Suprapubic skin (tissue), 4 donors: ENCODE measurements at regions not wholly inside any gene's neighbourhood (a gene's known extent, or its start where the extent isn't known, plus 50 kb on each side); places are given as distances from the start of the nearest gene placed in this dataset.

Experiments
- DNase-seq, 2 donors: peaks; one replicate each; pipeline ENCODE4 v3.0.0-alpha.2; 2019; ENCODE audit warnings: low spot score in 2 of 2
- H3K27ac ChIP-seq: fragments of 200-600 bp; sonication (generic); one replicate; pipeline ENCODE4 v1.5.1; 2019
- H3K27me3 ChIP-seq: fragments of 200-600 bp; sonication (generic); one replicate; pipeline ENCODE4 v1.5.1; 2019
- H3K36me3 ChIP-seq: fragments of 200-600 bp; sonication (generic); one replicate; pipeline ENCODE4 v1.5.1; 2019
- H3K4me1 ChIP-seq: fragments of 200-600 bp; sonication (generic); one replicate; pipeline ENCODE4 v1.5.1; 2019
- H3K4me3 ChIP-seq: fragments of 200-600 bp; sonication (generic); one replicate; pipeline ENCODE4 v1.5.1; 2019; ENCODE audit warnings: mild to moderate bottlenecking
- H3K9me3 ChIP-seq: fragments of 200-600 bp; sonication (generic); one replicate; pipeline ENCODE4 v1.5.1; 2019
- EP300 ChIP-seq: sonication (generic); formaldehyde crosslinking; IDR thresholded peaks from one replicate; pipeline ENCODE4 v1.6.1; 2017; ENCODE audit warnings: antibody characterized with exemption
- POLR2A ChIP-seq, 2 donors: fragments of 450-650 bp; IDR thresholded peaks; one replicate each; pipeline ENCODE4 v1.6.1; 2017; ENCODE audit warnings: antibody characterized with exemption in 2 of 2, mild to moderate bottlenecking in 2 of 2, moderate library complexity in 2 of 2
- POLR2AphosphoS5 ChIP-seq, 3 donors: sonication (generic); formaldehyde crosslinking; IDR thresholded peaks; one replicate each; pipeline ENCODE4 v1.6.1; 2017; ENCODE audit warnings: antibody characterized with exemption in 3 of 3
- WGBS: methylation state at CpG from one replicate; pipeline ENCODE4 v1.1.5; 2018; 5-methylcytosine and 5-hydroxymethylcytosine counted together
- TF ChIP-seq, protein P1 (sequence below), 2 donors: fragments of 200-600 bp in 1 of 2; fragments of 450-650 bp in 1 of 2; sonication (generic) in 1 of 2; IDR thresholded peaks; one replicate each; pipeline ENCODE4 v1.5.1; 2016 to 2019; ENCODE audit warnings: antibody characterized with exemption in 2 of 2, mild to moderate bottlenecking in 1 of 2, moderate library complexity in 1 of 2

DNA sequence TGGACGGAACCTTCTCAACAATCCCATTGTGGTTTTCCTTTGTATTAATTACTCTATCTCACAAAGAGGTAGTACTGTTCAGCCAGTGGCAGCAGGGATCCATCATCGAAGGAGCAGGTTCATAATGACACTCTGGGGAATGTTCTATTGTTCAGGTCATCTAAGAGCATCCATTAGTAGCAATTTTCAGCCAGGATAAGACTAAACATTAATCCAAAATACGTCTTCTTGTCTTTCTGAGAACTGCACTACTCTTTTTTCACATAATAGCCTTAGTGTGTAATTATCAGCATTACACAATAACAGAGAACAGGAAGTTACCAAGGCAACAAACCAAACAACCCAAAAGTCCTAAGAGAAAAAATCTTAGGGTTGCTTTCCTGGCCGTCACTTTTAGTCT is 259.5 kb upstream of the VWC2 start:
- no peaks in the 10 kb centered on the region for H3K36me3 ChIP-seq
- 52% methylated on average over 4 of the region's 4 CpGs for WGBS
- H3K4me3 ChIP-seq, result no peak overlapping the region
- H3K4me1 ChIP-seq, result no peaks in the 10 kb centered on the region
- H3K27ac ChIP-seq, result no peak overlapping the region
- no peaks in the 10 kb centered on the region for H3K27me3 ChIP-seq
- TF ChIP-seq POLR2A (IDR thresholded peaks at IDR 0.05) (no peak), POLR2AphosphoS5 (IDR thresholded peaks at IDR 0.05) (no peak), EP300 (no peak)
- TF ChIP-seq, protein P1, sequence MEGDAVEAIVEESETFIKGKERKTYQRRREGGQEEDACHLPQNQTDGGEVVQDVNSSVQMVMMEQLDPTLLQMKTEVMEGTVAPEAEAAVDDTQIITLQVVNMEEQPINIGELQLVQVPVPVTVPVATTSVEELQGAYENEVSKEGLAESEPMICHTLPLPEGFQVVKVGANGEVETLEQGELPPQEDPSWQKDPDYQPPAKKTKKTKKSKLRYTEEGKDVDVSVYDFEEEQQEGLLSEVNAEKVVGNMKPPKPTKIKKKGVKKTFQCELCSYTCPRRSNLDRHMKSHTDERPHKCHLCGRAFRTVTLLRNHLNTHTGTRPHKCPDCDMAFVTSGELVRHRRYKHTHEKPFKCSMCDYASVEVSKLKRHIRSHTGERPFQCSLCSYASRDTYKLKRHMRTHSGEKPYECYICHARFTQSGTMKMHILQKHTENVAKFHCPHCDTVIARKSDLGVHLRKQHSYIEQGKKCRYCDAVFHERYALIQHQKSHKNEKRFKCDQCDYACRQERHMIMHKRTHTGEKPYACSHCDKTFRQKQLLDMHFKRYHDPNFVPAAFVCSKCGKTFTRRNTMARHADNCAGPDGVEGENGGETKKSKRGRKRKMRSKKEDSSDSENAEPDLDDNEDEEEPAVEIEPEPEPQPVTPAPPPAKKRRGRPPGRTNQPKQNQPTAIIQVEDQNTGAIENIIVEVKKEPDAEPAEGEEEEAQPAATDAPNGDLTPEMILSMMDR (IDR thresholded peaks at IDR 0.05), result no peak
- no peaks in the 10 kb centered on the region for H3K9me3 ChIP-seq
- DNase-seq, result no peak

DNA sequence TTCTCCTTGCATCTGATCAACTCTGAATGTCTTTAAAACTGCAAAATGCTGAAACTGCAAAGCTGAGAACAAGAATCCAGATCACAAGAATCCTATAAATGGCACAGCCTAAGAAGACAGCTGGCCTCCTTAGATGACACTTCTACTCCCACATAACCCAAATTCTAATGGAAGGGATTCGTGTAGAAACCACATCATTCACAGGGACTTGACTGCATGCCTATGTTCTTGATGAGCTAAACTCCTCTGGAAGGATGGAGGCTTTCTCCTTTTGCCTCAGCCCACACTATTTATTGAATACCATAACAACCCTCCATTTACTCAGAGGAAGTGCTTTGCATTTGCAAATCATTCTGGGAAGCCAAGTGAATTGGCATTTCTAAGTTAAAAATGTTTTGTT is 252.5 kb upstream of the VWC2 start:
- TF ChIP-seq, protein P1 (IDR thresholded peaks at IDR 0.05), result no peak
- no peak for TF ChIP-seq POLR2AphosphoS5 (IDR thresholded peaks at IDR 0.05)
- no peak for TF ChIP-seq EP300
- no peak for TF ChIP-seq POLR2A (IDR thresholded peaks at IDR 0.05)
- Histone ChIP-seq H3K9me3 (no peaks in the 10 kb centered on the region), H3K27ac (no peak overlapping the region), H3K27me3 (no peaks in the 10 kb centered on the region), H3K4me1 (no peaks in the 10 kb centered on the region), H3K36me3 (no peaks in the 10 kb centered on the region), H3K4me3 (no peak overlapping the region)
- DNase-seq, result no peak
- WGBS, result 33% methylated on average over 1 of the region's 1 CpG

DNA sequence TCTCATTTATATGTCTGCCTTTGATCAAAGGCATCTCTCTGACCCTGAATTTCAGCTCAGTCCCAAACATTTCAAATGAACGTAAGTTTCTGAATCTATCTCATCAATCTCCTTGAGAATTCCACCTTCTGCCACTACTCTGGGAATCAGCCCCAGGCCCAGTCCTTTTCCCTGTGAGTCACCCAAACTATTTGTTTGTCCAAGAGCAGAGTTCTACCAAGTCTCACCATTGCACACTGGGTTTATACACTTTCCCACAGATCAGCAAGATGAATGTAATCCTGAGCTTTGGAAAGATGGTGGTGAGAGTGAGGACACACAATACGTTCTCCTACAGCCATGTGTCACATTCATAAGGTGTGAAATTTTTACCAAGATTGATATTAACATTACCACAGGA is 251.3 kb upstream of the VWC2 start:
- Histone ChIP-seq H3K4me3 (no peak overlapping the region), H3K4me1 (no peaks in the 10 kb centered on the region), H3K36me3 (no peaks in the 10 kb centered on the region), H3K9me3 (no peaks in the 10 kb centered on the region), H3K27me3 (no peaks in the 10 kb centered on the region), H3K27ac (no peak overlapping the region)
- no peak for DNase-seq
- 50% methylated on average over 2 of the region's 2 CpGs for WGBS
- no peak for TF ChIP-seq EP300
- no peak for TF ChIP-seq POLR2AphosphoS5 (IDR thresholded peaks at IDR 0.05)
- TF ChIP-seq, protein P1 (IDR thresholded peaks at IDR 0.05), result no peak
- TF ChIP-seq POLR2A (IDR thresholded peaks at IDR 0.05), result no peak

DNA sequence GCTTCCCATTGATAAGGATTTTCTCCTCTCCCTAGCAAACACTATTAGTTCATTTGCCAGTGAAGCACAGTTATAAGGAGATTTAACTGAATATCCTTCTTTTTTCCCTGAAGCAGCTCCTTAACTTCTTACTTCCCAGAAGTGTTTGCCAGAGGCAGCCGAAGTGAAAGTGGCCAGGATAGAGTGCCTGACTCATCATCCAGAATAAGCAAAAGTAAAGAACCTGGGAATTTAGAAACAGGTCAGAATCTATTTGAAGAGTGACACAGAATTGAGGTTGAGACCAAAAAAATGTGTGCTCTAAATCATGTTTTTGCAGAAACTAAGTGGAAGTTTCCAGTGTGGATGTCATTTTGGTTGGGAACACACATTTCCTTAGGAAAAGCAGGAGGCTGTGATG is 249.6 kb upstream of the VWC2 start:
- 75% methylated on average over 1 of the region's 1 CpG for WGBS
- no peaks in the 10 kb centered on the region for H3K36me3 ChIP-seq
- no peak overlapping the region for H3K27ac ChIP-seq
- H3K9me3 ChIP-seq, result no peaks in the 10 kb centered on the region
- no peaks in the 10 kb centered on the region for H3K27me3 ChIP-seq
- no peak for DNase-seq
- H3K4me1 ChIP-seq, result no peaks in the 10 kb centered on the region
- H3K4me3 ChIP-seq, result no peak overlapping the region
- no peak for TF ChIP-seq POLR2A (IDR thresholded peaks at IDR 0.05)
- TF ChIP-seq, protein P1 (IDR thresholded peaks at IDR 0.05), result no peak
- no peak for TF ChIP-seq EP300
- no peak for TF ChIP-seq POLR2AphosphoS5 (IDR thresholded peaks at IDR 0.05)

DNA sequence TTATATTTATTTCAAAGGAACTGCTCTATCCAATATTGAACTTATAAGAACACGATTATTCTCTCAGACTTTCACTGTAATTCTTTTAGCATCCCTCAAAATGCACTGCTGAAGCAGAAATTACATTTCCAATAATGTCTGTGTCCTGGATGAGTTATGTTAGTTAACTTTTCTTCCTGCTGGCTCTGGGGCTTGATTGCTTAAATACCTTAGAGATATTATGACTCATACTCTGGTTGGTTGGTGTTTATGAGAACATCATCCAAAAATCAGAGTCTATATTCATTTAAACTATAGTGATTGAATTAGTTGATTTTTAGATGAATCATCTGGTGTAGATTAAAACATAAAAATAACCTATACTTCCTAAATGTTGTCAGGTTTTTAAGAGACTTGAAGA is 246.3 kb upstream of the VWC2 start:
- no peak overlapping the region for H3K4me3 ChIP-seq
- TF ChIP-seq, protein P1 (IDR thresholded peaks at IDR 0.05), result no peak
- TF ChIP-seq POLR2A (IDR thresholded peaks at IDR 0.05) (no peak), POLR2AphosphoS5 (IDR thresholded peaks at IDR 0.05) (no peak), EP300 (no peak)
- H3K27ac ChIP-seq, result no peak overlapping the region
- WGBS, result 73% methylated on average over 1 of the region's 1 CpG
- DNase-seq, result no peak
- H3K27me3 ChIP-seq, result no peaks in the 10 kb centered on the region
- no peaks in the 10 kb centered on the region for H3K9me3 ChIP-seq
- no peaks in the 10 kb centered on the region for H3K4me1 ChIP-seq
- H3K36me3 ChIP-seq, result no peaks in the 10 kb centered on the region
